Upper lobe of left lung (tissue), 6 donors: ENCODE measurements at regions not wholly inside any gene's neighbourhood (a gene's known extent, or its start where the extent isn't known, plus 50 kb on each side); places are given as distances from the start of the nearest gene placed in this dataset.

Experiments used
- ATAC-seq, 2 donors: fragments of 200-7000 bp; cut with Tn5 transposase; one replicate each; pipeline ENCODE4 v1.9.1; 2022; ENCODE audit warnings: mild to moderate bottlenecking in 2 of 2, moderate library complexity in 2 of 2; ENCODE audit not compliant: low FRiP score in 2 of 2
- DNase-seq, 2 donors: peaks; one replicate each; pipeline ENCODE4 v3.0.0-alpha.2; 2019 to 2020
- H3K27ac ChIP-seq, 4 donors: fragments of 200-600 bp; sonication (generic); one replicate each; pipeline ENCODE4 v1.5.1; 2016 to 2019
- H3K27me3 ChIP-seq, 4 donors: fragments of 200-600 bp; sonication (generic); one replicate each; pipeline ENCODE4 v1.5.1; 2017 to 2019
- H3K36me3 ChIP-seq, 4 donors: fragments of 200-600 bp; sonication (generic); one replicate each; pipeline ENCODE4 v1.5.1; 2016 to 2019
- H3K4me1 ChIP-seq, 4 donors: fragments of 200-600 bp; sonication (generic); one replicate each; pipeline ENCODE4 v1.5.1; 2018 to 2019
- H3K4me3 ChIP-seq, 4 donors: fragments of 200-600 bp; sonication (generic); one replicate each; pipeline ENCODE4 v1.5.1; 2017 to 2019; ENCODE audit warnings: mild to moderate bottlenecking in 2 of 4, moderate library complexity in 1 of 4
- H3K9me3 ChIP-seq, 4 donors: fragments of 200-600 bp; sonication (generic); one replicate each; pipeline ENCODE4 v1.5.1; 2018 to 2019
- EP300 ChIP-seq, 4 donors: sonication (generic); formaldehyde crosslinking; IDR thresholded peaks; one replicate each; pipeline ENCODE4 v1.5.1; 2017; ENCODE audit warnings: antibody characterized with exemption in 4 of 4, control low read depth in 2 of 4
- POLR2A ChIP-seq, 4 donors: fragments of 450-650 bp; IDR thresholded peaks; one replicate each; pipeline ENCODE4 v1.5.1; 2016 to 2017; ENCODE audit warnings: antibody characterized with exemption in 4 of 4, mild to moderate bottlenecking in 2 of 4
- POLR2AphosphoS5 ChIP-seq, 2 donors: sonication (generic); formaldehyde crosslinking; IDR thresholded peaks; one replicate each; pipeline ENCODE4 v1.5.1; 2017; ENCODE audit warnings: antibody characterized with exemption in 2 of 2
- WGBS, 2 donors: methylation state at CpG; one replicate each; pipeline ENCODE4 v1.1.5; 2017 to 2018; 5-methylcytosine and 5-hydroxymethylcytosine counted together
- TF ChIP-seq, protein P1 (sequence below), 6 experiments: fragments of 450-650 bp in 4 of 6; fragments of 200-600 bp in 2 of 6; sonication (generic) in 2 of 6; IDR thresholded peaks; one replicate each; pipeline ENCODE4 v1.5.1; 2016 to 2019; ENCODE audit warnings: antibody characterized with exemption in 6 of 6
- donor health status: DM: no; HTN: no; CAD: no; lungs with moderate emphysema.
- donor health status: DM: no; HTN: yes; CAD: no; lungs with severe emphysema.

DNA sequence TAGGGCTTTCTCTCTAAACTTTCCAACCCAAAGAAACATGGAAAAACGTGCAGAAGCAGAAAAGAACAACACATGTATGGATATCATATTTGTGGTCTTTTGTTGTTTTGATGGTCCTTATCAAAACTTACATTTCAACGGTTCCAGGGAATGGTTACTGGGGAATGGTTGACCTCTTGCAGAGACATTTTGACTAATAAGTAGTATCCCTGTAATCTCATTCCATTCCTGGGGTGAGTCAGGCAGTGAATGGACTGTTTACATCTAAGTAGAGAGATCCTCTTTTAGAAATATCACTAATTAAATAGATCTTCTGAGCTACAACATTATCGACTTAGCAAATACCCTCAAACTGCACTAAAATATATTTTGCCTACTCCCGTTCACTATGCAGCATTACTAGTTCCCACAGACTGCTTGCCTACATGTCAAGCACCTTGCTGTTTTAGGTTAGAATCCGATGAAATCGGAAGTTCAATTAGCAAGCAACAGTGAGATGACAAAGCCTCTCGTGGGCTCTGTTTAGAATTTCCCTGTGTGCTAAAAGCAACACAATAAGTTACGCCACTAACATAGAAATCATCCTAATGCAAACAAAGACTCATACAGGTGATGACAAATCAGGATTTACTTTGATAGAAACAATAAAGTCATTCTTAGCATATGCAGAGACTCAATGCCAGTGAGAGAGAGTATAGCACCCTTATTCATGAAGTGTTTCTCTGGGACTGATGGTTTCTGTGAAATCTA is 797.7 kb upstream of the ARGLU1 start:
- no peaks in the 10 kb centered on the region for H3K9me3 ChIP-seq
- WGBS, 2 donors = 73 to 77% methylated on average over 8 of the region's 8 CpGs
- H3K36me3 ChIP-seq = no peaks in the 10 kb centered on the region
- ATAC-seq = no peak
- H3K27me3 ChIP-seq = no peaks in the 10 kb centered on the region
- no peak for DNase-seq
- H3K4me1 ChIP-seq = no peaks in the 10 kb centered on the region
- no peak for TF ChIP-seq EP300 (IDR thresholded peaks at IDR 0.05)
- no peak for TF ChIP-seq POLR2A (IDR thresholded peaks at IDR 0.05)
- TF ChIP-seq POLR2AphosphoS5 (IDR thresholded peaks at IDR 0.05) = no peak
- TF ChIP-seq, protein P1, sequence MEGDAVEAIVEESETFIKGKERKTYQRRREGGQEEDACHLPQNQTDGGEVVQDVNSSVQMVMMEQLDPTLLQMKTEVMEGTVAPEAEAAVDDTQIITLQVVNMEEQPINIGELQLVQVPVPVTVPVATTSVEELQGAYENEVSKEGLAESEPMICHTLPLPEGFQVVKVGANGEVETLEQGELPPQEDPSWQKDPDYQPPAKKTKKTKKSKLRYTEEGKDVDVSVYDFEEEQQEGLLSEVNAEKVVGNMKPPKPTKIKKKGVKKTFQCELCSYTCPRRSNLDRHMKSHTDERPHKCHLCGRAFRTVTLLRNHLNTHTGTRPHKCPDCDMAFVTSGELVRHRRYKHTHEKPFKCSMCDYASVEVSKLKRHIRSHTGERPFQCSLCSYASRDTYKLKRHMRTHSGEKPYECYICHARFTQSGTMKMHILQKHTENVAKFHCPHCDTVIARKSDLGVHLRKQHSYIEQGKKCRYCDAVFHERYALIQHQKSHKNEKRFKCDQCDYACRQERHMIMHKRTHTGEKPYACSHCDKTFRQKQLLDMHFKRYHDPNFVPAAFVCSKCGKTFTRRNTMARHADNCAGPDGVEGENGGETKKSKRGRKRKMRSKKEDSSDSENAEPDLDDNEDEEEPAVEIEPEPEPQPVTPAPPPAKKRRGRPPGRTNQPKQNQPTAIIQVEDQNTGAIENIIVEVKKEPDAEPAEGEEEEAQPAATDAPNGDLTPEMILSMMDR (IDR thresholded peaks at IDR 0.05) = no peak
- H3K27ac ChIP-seq = no peak overlapping the region
- no peak overlapping the region for H3K4me3 ChIP-seq

DNA sequence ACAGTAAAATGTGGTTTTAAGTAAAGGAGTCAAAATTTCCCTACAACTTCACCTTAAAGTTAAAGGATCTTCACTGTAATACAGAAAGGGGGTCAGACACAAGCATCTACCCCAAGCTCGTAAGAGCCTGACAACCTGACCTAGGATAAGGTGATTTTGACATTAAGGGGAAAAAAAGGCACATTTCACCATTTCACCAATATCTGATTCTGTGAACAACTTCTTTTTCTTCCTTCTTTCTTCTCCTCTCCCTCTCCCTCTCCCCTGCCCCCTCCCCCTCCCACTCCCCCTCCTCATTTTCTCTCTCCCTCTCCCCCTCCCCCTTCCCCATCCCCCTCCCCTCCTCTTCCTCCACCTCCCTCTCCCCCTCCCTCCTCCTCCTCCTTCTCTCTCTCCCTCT is 796.7 kb upstream of the ARGLU1 start:
- DNase-seq = no peak
- no peaks in the 10 kb centered on the region for H3K4me1 ChIP-seq
- no peaks in the 10 kb centered on the region for H3K36me3 ChIP-seq
- H3K9me3 ChIP-seq = no peaks in the 10 kb centered on the region
- no peak for ATAC-seq
- H3K4me3 ChIP-seq = no peak overlapping the region
- H3K27ac ChIP-seq = no peak overlapping the region
- no CpG with 5 or more reads among the region's 1 CpG for WGBS, 2 donors
- H3K27me3 ChIP-seq = no peaks in the 10 kb centered on the region
- no peak for TF ChIP-seq POLR2AphosphoS5 (IDR thresholded peaks at IDR 0.05)
- no peak for TF ChIP-seq EP300 (IDR thresholded peaks at IDR 0.05)
- TF ChIP-seq, protein P1 (IDR thresholded peaks at IDR 0.05) = no peak
- TF ChIP-seq POLR2A (IDR thresholded peaks at IDR 0.05) = no peak

GRCh38 chr13:107361666-107362065 is 793.7 kb upstream of the ARGLU1 start:
- 91 to 92% methylated on average over 5 of the region's 5 CpGs for WGBS, 2 donors

GRCh38 chr13:107360010-107360409 is 792.1 kb upstream of the ARGLU1 start:
- no peaks in the 10 kb centered on the region for H3K36me3 ChIP-seq
- no peak overlapping the region for H3K27ac ChIP-seq
- H3K4me3 ChIP-seq = no peak overlapping the region
- WGBS, 2 donors = 97% methylated on average over 1 of the region's 1 CpG
- TF ChIP-seq EP300 (IDR thresholded peaks at IDR 0.05) = no peak
- TF ChIP-seq, protein P1 (IDR thresholded peaks at IDR 0.05) = no peak
- H3K9me3 ChIP-seq = no peaks in the 10 kb centered on the region
- H3K4me1 ChIP-seq = no peaks in the 10 kb centered on the region
- DNase-seq = no peak
- no peaks in the 10 kb centered on the region for H3K27me3 ChIP-seq
- ATAC-seq = no peak

More at GRCh38 chr13:107361666-107362065, 793.7 kb upstream of the ARGLU1 start:
- H3K27ac ChIP-seq = no peak overlapping the region
- H3K4me1 ChIP-seq = no peaks in the 10 kb centered on the region
- no peaks in the 10 kb centered on the region for H3K36me3 ChIP-seq
- ATAC-seq = no peak
- no peaks in the 10 kb centered on the region for H3K9me3 ChIP-seq
- H3K4me3 ChIP-seq = no peak overlapping the region
- TF ChIP-seq POLR2A (IDR thresholded peaks at IDR 0.05) = no peak
- TF ChIP-seq POLR2AphosphoS5 (IDR thresholded peaks at IDR 0.05) = no peak
- TF ChIP-seq EP300 (IDR thresholded peaks at IDR 0.05) = no peak
- TF ChIP-seq, protein P1 (IDR thresholded peaks at IDR 0.05) = no peak
- DNase-seq = no peak
- H3K27me3 ChIP-seq = no peaks in the 10 kb centered on the region

GRCh38 chr13:107358866-107359265 is 790.9 kb upstream of the ARGLU1 start:
- ATAC-seq = no peak
- 76 to 85% methylated on average over 1 of the region's 1 CpG for WGBS, 2 donors
- no peak for TF ChIP-seq EP300 (IDR thresholded peaks at IDR 0.05)
- TF ChIP-seq POLR2A (IDR thresholded peaks at IDR 0.05) = no peak
- no peak for TF ChIP-seq POLR2AphosphoS5 (IDR thresholded peaks at IDR 0.05)
- TF ChIP-seq, protein P1 (IDR thresholded peaks at IDR 0.05) = no peak
- Histone ChIP-seq H3K9me3 (no peaks in the 10 kb centered on the region), H3K36me3 (no peaks in the 10 kb centered on the region), H3K4me1 (no peaks in the 10 kb centered on the region), H3K4me3 (no peak overlapping the region), H3K27me3 (no peaks in the 10 kb centered on the region), H3K27ac (no peak overlapping the region)
- DNase-seq = no peak
